ENCODE measurements at regions not wholly inside any gene's neighbourhood (a gene's known extent, or its start where the extent isn't known, plus 50 kb on each side); places are given as distances from the start of the nearest gene placed in this dataset.

- no peak for DNase-seq
Observed at GRCh38 chr12:91327131-91327530, 144.5 kb upstream of the DCN start.

- DNase-seq, result peak; percentile 74
Observed at GRCh38 chr12:91326058-91327027, 143.7 kb upstream of the DCN start.

- no peak for DNase-seq
Observed at GRCh38 chr12:91320999-91321398, 138.4 kb upstream of the DCN start.

GRCh38 chr12:91319071-91319760 lies 136.6 kb upstream of the DCN start:
- DNase-seq, result no peak

- DNase-seq, result no peak
Observed at GRCh38 chr12:91317306-91317705, 134.7 kb upstream of the DCN start.

- DNase-seq, result no peak
Observed at GRCh38 chr12:91316907-91317269, 134.3 kb upstream of the DCN start.

- no peak for DNase-seq
Observed at GRCh38 chr12:91316161-91316906, 133.7 kb upstream of the DCN start.

- no peak for DNase-seq
Observed at GRCh38 chr12:91311081-91311480, 128.5 kb upstream of the DCN start.

GRCh38 chr12:91309450-91309849 lies 126.8 kb upstream of the DCN start:
- no peak for DNase-seq

GRCh38 chr12:91307957-91308670 lies 125.5 kb upstream of the DCN start:
- peak; percentile 43 for DNase-seq

- no peak for DNase-seq
Observed at GRCh38 chr12:91290354-91290753, 107.7 kb upstream of the DCN start.

GRCh38 chr12:91289906-91290305 lies 107.3 kb upstream of the DCN start:
- DNase-seq, result no peak

- no peak for DNase-seq
Observed at GRCh38 chr12:91289072-91289471, 106.5 kb upstream of the DCN start.

GRCh38 chr12:91287753-91288152 lies 105.1 kb upstream of the DCN start:
- DNase-seq, result no peak

- no peak for DNase-seq
Observed at GRCh38 chr12:91278126-91278525, 95.5 kb upstream of the DCN start.

GRCh38 chr12:91276509-91276908 lies 93.9 kb upstream of the DCN start:
- DNase-seq, result no peak

GRCh38 chr12:91275321-91275720 lies 92.7 kb upstream of the DCN start:
- no peak for DNase-seq

GRCh38 chr12:91274916-91275315 lies 92.3 kb upstream of the DCN start:
- peak; percentile 71 for DNase-seq

- DNase-seq, result no peak
Observed at GRCh38 chr12:91273560-91273959, 90.9 kb upstream of the DCN start.

GRCh38 chr12:91272461-91273063 lies 89.9 kb upstream of the DCN start:
- DNase-seq, result no peak

- DNase-seq, result no peak
Observed at GRCh38 chr12:91271185-91271584, 88.6 kb upstream of the DCN start.

- no peak for DNase-seq
Observed at GRCh38 chr12:91267039-91267438, 84.4 kb upstream of the DCN start.
